Stimulated activated CD8-positive, alpha-beta memory T cell treated with anti-CD3 and anti-CD28 coated beads, Interleukin-7, amount 100 ng/mL, for 4 hours (primary cell): ENCODE measurements at regions not wholly inside any gene's neighbourhood (a gene's known extent, or its start where the extent isn't known, plus 50 kb on each side); places are given as distances from the start of the nearest gene placed in this dataset.

Source experiments
- DNase-seq, 2 donors: peaks; one replicate each; pipeline ENCODE4 v3.0.0-alpha.2; 2020; ENCODE audit warnings: low read depth in 2 of 2

DNA sequence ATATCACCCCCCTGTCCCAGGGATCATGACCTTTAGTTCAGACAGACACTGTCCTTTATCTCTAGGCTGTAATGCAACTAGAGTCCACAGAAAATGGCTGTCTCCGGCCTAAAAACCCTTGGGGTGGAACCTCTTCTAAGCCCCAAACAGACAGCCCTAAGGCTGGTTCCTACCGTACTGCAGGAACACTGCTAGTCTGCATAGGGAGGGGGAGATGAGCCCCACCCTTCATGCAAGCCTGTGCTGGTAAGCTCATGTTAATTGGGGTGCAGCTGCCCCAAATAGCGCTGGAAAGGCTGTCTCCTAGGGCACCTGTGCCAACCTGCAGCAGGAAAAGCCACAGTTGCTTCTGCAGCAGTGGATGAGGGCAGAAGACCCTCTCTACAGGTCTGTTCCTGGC, 252.1 kb upstream of the MDFIC2 start:
- no peak for DNase-seq

DNA sequence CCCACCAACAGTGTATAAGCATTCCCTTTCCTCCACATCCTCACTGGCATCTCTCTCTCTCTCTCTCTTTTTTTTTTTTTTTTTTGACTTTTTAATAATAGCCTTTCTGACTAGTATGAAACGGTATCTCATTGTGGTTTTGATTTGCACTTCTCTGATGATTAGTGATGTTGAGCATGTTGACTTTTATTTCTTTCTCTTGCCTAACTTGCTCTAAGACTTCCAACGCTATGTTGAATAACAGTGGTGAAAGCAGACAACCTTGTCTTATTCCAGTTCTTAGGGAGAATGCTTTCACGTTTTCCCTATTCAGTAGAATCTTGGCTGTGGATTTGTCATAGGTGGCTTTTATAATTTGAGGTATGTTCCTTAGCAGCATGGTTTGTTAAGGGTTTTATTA, 249.4 kb upstream of the MDFIC2 start:
- no peak for DNase-seq

- DNase-seq = no peak
Observed at GRCh38 chr3:70558956-70559355, 246.5 kb upstream of the MDFIC2 start.

GRCh38 chr3:70557976-70558375, 245.5 kb upstream of the MDFIC2 start:
- DNase-seq = no peak

DNA sequence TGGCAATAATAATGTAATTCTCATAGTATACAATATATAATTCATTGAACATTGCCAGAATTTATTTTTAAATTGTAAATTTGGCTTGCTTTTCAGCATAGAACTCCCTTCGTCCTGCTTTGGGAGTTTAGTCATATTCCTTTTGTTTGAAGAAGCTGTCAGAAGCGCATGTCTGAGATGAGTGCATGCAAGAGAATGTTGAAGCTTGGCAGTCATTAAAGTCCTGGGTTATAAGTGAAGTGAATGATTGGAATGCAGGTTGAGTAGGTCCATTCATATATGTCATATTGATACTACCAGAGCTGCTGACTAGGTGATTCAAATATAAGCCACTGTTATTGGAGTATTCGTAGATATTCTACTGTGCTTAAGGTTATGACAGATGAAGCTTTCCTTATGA, 243.6 kb upstream of the MDFIC2 start:
- no peak for DNase-seq

- DNase-seq = no peak
Observed at GRCh38 chr3:70554170-70554569, 241.7 kb upstream of the MDFIC2 start.

DNA sequence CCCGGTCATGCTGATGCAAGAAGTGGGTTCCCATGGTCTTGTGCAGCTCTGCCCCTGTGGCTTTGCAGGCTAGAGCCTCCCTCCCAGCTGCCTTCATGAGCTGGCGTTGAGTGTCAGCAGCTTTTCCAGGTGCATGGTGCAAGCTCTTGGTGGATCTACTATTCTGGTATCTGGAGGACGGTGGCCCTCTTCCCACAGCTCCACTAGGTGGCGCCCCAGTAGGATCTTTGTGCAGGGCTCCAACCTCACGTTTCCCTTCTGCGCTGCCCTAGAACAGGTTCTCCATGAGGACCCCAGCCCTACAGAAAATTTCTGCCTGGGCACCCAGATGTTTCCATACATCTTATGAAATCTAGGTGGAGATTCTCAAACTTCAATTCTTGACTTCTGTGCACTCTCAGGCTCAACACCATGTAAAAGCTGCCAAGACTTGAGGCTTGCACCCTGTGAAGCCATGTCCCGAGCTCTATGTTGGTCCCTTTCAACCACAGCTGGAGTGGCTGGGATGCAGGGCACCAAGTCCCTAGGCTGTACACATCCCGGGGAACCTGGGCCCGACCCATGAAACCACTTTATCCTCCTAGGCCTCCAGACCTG, 238.4 kb upstream of the MDFIC2 start:
- DNase-seq = peak; percentile 38 to 46

DNA sequence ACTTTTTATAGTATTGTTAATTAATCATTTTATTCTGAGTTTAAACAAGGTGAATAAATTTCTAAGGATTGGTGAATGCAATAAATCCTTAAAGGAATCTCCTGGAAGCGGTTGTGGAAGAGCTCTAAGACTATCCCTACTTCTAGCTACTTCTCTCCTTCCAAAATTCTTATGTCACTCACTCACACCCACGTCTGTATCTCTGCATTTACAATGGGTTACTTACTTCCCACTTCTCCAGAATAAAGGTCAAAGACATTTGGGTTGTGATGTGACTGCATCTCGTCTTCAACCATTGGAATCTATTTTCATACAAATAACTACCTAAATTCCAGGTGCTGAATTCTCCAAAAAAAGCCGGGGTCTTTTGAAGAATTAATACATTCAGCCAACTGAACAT, 234.2 kb upstream of the MDFIC2 start:
- no peak for DNase-seq

GRCh38 chr3:70543493-70543892, 231.1 kb upstream of the MDFIC2 start:
- DNase-seq = no peak

DNA sequence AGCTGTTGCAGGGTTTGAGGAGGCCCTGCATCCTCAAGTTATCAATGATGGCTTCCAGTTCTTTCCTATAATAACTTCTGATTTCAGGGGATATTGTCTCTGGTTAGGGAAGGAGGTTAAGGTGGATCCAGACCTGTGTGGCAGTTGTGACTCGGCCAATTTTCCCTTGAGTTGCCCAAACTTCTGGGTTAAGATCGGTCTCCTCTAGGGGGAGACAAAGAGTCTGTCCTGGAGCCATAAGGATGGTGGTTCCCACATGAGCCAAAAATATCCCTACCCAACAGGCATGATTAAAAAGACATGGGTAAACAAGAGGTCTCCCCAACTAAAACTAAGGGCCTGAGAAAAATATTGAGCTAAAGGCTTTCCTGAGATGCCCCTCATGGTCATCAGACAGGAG, 227.5 kb upstream of the MDFIC2 start:
- DNase-seq = no peak

- no peak for DNase-seq
Observed at GRCh38 chr3:70532806-70533205, 220.4 kb upstream of the MDFIC2 start.

GRCh38 chr3:70531838-70532489, 219.5 kb upstream of the MDFIC2 start:
- DNase-seq = no peak

GRCh38 chr3:70531063-70531657, 218.7 kb upstream of the MDFIC2 start:
- DNase-seq = no peak

- DNase-seq = no peak
Observed at GRCh38 chr3:70530626-70531025, 218.2 kb upstream of the MDFIC2 start.

DNA sequence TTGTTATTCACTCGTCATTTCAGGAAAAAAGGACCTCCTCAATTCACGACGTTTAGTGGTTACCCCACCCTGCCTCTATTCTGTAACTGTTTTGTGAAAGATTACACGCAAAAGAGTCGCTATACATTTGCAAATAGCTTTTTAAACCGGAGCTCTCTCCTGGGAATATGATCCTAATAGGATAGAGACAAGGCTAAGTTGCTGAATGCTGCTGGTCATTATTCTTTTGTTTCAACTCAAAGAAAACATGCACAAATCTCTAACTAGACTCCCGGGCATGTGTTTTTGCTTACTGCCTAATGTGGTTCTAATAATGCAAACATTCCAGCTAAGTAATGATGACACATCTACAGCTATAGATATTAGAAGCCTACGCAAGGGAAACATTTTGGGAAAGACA, 214.6 kb upstream of the MDFIC2 start:
- no peak for DNase-seq

- DNase-seq = no peak
Observed at GRCh38 chr3:70519913-70520659, 207.6 kb upstream of the MDFIC2 start.

- DNase-seq = no peak
Observed at GRCh38 chr3:70519026-70519425, 206.6 kb upstream of the MDFIC2 start.

GRCh38 chr3:70518356-70518755, 205.9 kb upstream of the MDFIC2 start:
- no peak for DNase-seq

DNA sequence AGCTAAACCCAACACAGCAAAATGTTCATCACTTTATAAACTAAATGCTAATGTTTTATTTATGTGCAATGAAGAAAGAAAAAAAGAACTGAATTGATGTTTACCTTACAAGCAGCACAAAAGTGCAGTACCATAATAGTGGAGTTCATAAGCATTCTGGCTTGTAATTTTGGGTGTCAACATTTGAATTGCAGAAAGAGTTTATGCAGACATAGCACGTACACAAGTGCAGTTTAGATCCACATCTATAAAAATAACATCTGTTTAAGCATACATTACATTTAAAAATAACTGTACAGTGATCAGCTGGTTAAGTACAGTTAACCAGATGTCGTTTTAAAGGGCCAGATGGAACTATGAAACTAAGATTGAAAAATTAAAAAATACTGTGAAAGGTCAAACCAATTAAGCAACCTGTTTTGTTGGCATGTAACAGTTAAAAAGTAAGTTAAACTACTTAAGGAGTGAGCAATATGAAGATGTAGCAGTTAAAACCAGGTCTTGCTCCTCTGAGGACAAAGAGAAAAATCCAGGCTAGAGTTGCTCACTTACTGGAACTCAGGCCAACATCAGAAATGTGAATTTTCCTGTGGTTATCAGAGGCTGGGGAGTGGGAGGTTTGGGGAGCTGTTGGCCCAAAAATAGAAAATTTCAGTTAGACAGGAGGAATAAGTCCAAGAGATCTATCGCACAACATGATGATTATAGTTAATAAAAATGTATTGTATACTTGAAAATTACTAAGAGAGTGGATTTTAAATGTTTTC, 204.9 kb upstream of the MDFIC2 start:
- no peak for DNase-seq

DNA sequence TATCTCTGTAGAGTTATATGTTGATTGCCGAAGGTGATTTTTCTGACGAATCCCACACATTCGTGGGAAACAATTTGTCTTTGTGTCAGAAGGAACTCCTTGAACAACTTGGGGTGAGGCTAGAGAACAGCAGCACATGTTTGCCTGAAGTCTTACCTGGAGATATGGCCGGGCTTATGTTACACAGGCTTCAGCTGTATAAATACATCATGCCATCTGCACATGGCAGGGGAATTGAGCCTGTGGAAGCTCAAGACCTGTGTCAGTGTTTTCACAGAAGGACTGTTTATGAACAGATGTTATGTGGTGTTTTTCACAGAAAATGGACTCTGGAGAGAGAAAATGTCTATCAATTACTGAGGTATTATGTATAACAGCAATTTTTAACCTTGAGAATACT, 203.6 kb upstream of the MDFIC2 start:
- DNase-seq = no peak

DNA sequence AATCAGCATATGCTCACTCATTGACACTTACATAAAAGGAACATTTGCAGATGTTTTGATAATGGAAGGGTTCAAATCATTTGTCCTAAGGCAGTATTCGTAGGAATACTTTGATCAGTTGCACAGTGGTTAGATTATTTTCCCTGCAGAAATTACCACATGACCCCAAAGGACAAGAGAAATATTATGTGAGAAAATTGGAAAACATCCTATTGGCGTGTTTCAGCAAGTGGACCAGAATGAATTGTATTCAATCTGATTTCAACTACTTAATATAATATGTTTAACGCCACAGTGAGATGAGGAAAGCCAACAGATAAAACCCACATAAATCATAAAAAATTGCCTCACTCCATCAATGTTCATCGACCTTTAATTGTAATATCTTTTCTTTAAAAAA, 195.0 kb upstream of the MDFIC2 start:
- DNase-seq = no peak

GRCh38 chr3:70506775-70507174, 194.3 kb upstream of the MDFIC2 start:
- no peak for DNase-seq
